ENCODE measurements at regions not wholly inside any gene's neighbourhood (a gene's known extent, or its start where the extent isn't known, plus 50 kb on each side); places are given as distances from the start of the nearest gene placed in this dataset.

DNA sequence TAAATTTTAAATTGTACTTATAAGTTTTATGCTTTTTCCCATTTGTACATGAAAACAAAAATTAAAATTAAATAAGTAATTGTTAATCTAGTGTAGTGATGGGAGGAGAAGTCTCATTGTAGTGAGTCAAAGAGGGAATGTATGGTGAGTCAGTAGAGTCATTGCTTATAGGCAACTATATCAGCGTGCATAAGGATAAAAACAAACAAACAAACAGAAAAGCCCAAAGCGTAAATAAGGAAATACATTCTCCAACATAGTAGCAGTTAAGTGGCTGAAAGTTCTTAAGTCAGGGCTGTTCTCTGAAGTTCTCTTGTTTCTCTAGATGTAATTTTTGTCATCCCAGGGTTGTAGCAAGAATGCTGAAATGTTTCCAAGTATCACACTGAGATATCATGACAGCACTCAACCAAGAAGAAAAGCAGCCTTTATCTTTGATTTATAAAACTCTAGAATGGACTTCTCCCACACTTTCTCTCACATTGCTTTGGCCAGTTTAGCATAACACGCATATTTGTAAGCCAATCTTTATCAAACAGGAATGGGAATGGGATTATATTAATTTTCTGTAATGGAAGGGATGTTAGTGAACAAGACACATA is 184.1 kb upstream of the TP63 start:
- H3K4me3 ChIP-seq = no peak overlapping the region
- H3K27ac ChIP-seq = no peak overlapping the region

DNA sequence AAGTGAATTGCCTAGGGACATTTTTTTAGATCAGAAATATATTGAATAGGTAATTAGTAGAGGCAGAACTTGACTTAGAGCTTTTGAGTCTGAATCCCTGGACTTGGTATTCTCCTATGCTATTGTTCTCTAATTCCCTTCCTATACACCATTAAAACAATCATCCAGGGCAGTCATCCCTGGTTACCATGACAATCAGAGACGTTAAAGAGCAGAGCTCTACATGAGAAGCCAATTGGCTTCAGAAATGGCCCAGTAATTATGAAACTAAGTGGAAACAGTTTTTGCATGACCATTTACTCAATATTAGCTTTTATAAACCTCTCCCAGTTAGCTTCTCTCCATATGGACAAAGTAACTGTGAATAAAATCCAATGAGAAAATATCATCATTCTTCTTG is 182.1 kb upstream of the TP63 start:
- H3K27ac ChIP-seq = no peak overlapping the region
- H3K4me3 ChIP-seq = no peak overlapping the region

DNA sequence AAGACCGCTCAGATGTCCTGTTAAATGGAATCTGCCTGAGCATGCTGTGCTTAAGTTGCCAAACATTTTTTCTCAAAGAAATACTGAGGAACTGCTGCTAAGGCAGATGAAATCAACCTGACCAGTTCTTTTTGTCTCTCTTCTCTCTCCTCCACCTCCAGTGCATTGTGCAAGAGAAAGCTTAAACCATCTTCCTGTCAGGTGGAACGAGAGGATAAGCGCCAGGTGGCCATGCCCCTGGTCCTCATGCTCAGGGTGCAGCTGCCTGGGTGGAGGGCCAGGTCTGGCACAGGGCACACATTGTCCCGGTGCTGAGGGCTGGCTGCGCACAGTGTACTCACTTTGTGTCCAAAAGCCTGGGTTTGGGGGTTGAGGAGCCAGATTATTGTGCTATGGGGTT is 176.2 kb upstream of the TP63 start:
- Histone ChIP-seq H3K27ac (no peak overlapping the region), H3K4me3 (no peak overlapping the region)

DNA sequence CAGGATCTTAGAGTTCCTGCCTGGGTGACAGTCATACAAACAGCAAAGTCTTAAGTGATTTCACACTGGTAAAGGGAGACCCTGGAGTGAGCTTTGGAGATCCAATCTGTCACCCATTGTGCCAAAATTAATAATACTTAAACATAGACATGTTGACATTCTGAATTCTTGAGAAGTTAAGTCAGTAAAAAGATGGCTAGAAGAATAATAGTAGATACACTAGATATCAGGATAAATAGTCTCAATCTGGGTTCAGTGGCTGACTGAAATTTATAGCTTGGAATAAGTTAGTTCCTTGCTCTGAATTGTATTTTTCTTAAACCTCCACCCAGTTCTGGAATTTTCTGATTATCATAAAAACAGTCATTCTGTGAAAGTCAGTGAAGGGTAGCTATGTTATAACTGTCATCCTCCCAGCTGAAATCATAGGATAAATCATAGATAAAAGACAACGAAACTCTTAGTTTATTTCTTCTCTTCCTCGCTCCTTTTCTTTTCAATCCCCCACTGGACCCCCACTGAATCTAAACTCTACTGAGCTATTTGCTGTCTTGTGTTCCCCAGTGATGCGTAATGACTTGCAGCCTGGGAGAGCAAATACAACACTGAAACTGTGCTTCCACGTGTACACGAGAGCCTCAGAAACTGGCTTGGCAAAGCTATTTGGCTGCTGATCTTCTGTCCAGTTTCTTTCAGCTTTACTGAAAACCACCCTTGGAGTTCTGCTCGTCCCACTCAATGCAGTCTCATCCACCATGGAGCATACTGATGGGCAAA is 175.4 kb upstream of the TP63 start:
- Histone ChIP-seq H3K27ac (no peak overlapping the region), H3K4me3 (no peak overlapping the region)

DNA sequence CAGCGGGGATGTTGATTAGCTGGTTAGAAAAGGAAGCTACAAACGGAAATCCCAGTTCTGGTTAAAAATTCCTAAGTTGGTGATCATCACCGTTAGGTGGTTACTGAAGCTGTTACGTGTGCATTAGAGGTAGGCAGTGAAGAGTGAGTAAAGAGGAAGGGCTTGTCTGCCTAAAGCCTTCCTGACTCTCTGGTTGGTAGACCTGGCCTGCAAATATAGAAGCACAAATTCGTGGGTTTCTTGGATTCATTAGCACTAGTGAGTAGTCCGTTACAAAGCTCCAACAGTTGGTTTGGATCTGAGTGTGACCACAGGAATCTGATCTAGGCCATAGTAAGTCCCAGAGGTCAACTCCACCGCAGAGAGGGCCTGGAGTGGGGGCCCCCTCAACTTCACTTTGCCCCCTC is 174.0 kb upstream of the TP63 start:
- H3K27ac ChIP-seq = no peak overlapping the region
- H3K4me3 ChIP-seq = no peak overlapping the region

DNA sequence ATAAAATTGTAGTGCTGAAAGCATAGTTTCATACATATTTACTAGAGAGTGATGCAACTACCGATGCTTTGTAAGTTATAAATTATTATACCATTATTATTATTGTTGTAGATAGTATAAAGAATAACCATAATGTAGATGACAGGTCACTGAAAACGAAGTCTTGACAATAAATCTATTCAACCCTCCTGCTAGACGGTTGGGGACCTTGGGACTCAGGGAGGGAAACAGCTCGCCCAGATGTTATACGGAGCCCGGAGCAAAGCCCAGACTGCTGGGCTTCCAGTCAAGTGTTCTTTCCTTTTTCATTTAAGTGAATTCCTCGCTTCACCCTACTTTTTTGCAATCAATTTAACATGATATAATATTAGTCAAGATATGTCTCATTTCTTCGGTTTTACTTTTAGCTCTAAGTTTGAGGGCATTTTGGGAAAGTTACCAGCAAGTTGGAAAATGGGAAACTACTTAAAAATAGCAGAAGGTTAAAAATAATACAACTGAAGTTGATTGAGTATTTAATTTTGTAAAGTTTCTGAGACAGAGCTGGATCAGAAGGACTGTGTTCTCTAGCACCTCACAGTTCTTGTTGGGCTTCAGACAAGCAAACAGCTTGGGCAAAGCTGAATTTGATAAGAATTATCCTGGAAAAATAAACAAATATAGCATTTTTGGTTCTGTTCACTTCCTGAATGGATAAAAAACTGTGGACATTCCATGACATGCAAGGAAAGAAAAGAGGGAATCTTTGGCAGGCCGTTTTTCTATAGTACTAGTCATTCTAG is 173.4 kb upstream of the TP63 start:
- H3K27ac ChIP-seq = no peak overlapping the region

DNA sequence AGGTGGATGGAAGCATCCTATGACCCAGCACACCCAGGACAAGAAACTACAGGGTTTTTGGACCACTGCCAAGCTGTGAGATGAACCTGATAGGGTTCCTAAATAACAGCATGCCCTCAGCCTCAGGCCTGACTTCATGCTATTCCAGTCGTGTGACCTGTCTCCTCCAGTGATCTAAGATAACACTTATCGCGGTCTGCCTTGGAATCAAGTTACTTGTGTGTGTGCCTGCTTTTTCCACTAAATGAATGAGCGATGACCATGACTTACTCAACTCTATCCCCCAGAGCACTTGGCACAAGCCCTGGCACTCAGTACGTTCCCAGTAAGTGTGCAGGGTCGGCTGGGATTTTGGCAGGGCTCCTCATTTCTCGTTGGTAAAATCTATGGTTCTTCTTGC is 172.7 kb upstream of the TP63 start:
- Histone ChIP-seq H3K4me3 (no peak overlapping the region), H3K27ac (no peak overlapping the region)

More for the DNA sequence above, 173.4 kb upstream of the TP63 start:
- no peak overlapping the region for H3K4me3 ChIP-seq

DNA sequence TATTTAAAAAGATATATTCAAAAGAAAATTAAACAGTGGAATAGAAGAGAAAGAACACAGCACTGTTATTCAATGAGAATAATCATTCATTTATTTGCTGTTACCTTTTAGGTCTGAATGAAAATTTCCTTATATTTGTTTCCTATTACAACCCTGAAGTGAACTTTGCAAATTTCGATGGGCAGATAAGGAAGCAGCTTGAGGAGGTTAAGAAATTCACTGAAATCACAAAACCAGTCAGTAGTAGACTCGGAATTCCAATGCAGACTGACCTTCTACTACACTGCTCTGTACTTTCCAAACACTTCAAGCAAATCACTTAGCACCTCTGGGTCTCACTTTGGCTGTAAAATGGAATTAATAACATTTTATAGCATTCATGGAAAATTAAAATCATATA is 172.0 kb upstream of the TP63 start:
- Histone ChIP-seq H3K27ac (no peak overlapping the region), H3K4me3 (no peak overlapping the region)

DNA sequence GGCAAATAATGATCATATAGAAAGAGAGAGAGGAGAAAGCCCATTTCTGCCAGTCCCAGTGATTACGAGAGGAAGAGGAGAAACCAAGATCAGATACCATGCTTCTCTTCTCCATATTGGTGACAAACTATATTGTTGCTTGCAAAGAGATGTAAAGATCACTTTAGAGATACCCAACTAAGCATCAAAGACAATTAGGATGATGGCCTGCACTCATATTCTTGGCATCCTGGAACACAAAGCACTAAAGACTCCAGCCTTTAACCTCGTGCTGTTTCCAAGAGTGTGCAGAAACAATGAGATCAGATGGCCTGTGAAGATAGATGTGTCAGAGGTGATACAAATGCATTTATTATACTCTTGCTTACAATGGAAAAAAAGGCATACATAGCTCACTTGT is 170.7 kb upstream of the TP63 start:
- H3K4me3 ChIP-seq = no peak overlapping the region
- H3K27ac ChIP-seq = no peak overlapping the region

DNA sequence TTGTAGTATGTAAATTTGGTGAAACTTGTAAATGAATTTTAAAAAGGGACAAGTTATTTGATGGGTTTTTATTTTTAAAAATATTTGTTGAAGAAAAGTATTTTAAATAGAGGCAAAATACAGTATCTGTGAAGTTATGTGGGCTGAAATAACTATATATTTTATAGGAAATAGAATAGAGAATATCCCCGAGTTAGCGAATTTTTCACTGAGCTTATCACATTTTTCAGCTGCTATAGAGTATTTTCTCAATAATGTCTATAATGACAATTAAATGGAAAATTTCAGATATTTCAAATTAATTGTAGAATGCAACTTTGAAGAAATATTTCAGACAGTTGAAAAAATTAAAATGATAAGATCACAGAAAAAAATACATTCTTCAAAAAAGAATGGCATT is 166.4 kb upstream of the TP63 start:
- Histone ChIP-seq H3K27ac (no peak overlapping the region), H3K4me3 (no peak overlapping the region)

DNA sequence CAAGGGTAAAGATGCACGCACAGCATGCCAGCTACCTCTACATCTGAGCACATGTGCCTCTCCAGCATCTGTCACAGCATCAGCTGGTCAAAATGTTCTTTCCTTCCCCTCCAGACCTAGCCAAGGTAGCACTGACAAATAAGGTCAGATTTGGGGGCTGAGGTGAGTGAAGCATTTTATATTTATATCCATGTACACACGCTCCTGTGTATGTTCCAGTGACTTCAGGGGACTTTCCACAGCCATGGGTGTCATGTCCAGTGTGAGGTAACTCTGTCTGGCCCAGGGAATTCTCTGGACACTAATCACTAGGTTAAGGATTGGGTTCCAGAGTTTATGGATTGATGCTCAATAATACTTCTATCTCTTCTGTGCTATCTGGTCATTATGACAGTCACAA is 165.2 kb upstream of the TP63 start:
- Histone ChIP-seq H3K27ac (no peak overlapping the region), H3K4me3 (no peak overlapping the region)

DNA sequence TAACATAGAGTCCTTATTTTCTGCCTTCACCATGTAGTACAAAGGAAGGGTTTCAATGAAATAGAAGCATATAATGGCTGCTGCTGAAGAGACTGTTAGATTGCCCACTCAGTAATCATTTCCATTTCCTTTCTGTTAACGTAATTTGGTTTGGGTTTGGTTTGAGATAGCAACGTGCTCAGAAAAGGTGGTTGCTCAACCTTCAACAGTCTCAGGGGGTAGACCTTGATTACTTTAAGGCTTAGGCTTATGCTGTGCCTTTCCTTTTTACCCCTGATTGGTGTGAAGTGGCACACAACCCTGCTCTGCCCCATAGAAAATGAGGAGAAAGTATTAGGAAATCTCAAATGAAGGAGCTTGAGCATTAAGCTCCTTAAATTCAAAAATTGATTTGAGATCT is 163.7 kb upstream of the TP63 start:
- H3K4me3 ChIP-seq = no peak overlapping the region

DNA sequence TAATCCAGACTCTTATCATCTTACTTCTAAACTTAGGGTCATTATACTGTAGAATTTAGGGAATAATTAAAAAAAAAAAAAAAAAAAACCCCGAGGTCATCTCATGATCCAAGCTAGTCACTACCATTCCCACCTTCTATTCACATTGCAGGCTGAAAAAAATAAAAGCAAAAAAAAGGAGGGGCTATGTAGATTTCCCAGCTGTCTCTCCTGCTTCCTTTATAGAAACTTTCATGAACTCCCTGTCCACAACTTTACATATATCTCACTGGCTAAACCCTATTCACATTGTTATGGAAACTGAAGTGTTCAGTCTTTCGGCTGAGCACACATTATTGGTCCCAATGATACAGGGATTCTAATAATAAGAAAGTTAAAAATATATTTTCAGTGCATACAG is 156.2 kb upstream of the TP63 start:
- no peak overlapping the region for H3K4me3 ChIP-seq
- no peak overlapping the region for H3K27ac ChIP-seq

More for the DNA sequence above, 163.7 kb upstream of the TP63 start:
- no peak overlapping the region for H3K27ac ChIP-seq

DNA sequence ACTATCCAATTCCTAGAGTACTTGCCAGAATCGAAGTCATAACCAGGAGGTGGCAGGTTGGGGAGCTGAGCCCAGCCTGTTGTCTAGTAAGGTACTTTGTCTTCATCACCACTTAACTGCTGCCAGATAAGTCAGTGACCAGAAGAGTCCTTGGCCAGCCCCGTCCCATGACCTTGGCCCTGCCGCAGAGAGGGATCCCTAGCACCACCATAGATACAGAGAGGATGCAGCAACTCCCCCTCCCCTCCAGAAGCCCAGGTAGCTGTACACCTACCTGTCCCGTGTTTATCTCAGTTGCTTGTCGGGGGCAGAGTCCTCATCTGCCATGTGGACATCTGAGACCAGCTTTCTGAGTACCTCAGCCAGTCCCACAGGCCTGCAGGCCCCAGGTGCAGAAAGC is 153.6 kb upstream of the TP63 start:
- Histone ChIP-seq H3K4me3 (no peak overlapping the region), H3K27ac (no peak overlapping the region)

DNA sequence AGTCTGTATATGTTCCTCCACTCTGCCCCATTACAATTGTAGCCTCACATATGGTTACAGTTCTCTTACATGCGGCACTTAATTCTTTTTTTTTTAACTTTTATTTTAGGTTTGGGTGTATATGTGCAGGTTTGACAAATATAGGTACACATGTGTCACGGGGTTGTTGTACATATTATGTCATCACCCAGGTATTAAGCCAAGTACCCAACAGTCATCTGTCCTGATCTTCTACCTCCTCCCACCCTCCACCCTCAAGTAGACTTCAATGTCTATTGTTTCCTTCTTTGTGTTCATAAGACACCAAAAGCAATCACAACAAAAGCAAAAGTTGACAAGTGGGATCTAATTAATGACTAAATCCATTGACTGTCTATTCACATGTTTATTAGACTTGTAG is 144.6 kb upstream of the TP63 start:
- no peak overlapping the region for H3K27ac ChIP-seq
- no peak overlapping the region for H3K4me3 ChIP-seq

DNA sequence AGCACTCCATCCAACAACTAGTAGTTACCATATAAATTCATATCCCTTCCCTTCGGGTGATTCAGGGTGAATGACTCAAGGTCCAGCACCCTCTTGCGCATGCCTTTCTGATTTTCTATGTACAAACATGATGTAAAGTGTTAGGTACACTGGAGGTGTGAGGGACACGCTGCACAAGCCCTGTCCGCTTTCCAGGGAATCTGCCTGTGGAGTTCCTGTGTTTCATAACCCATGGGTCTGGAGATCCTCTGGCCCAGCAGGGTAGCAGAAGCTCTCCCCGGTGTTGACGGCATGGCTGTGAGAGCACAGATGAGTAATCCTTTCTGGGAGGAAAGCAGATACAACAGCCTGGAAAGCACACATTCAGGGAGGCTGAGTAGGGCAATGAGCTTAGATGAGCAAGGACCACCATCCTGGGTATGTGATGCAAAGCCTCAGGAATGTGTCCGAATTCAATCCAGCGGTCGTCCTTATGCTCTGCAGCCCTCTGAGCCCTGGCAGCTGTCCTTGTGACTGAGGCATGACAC is 142.9 kb upstream of the TP63 start:
- peak overlapping the region in 1 of 21 experiments; percentile 52 for H3K27ac ChIP-seq
- H3K4me3 ChIP-seq = no peak overlapping the region

DNA sequence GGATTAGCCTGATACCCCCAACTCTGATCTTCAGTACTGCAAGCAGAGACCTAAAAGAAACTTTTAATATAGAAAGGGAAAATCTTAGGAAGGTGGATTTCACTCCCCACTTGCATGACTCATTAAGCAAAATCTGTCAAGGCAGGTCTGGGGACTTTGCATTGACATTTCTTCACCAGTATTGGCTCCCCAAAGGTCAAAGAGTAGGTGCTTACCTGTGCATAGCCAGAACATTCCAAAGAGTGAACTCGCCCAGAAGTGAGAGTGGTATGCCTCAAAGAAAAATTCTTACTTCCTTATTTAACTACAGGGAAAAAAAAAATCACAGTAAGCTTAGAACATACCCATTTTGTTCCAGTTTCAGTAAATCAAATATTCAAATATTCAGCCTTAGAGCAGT is 140.9 kb upstream of the TP63 start:
- peak overlapping the region in 7 of 21 experiments; percentile 4 to 67 (median 40) for H3K27ac ChIP-seq
- H3K4me3 ChIP-seq = no peak overlapping the region

DNA sequence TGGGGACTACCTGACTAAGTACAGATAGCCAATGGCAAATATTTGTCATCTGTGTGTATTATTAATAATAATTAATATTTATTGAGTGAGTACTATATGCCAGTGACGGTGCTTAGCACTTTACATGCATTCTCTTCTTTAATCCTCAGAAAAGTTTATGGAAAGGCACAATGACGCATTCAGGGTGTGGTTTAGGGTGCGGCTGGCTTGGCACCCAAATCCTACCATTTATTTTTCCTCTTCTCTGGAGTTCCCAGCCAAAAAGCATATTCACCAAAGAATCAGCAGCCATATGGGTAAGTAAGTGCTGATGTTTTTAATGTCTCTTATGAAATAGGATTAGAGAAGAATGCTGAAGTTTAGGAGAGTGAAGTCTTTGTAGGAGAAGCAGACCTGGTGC is 140.4 kb upstream of the TP63 start:
- Histone ChIP-seq H3K4me3 (no peak overlapping the region), H3K27ac (peak overlapping the region in 10 of 21 experiments; percentile 19 to 83 (median 54))

DNA sequence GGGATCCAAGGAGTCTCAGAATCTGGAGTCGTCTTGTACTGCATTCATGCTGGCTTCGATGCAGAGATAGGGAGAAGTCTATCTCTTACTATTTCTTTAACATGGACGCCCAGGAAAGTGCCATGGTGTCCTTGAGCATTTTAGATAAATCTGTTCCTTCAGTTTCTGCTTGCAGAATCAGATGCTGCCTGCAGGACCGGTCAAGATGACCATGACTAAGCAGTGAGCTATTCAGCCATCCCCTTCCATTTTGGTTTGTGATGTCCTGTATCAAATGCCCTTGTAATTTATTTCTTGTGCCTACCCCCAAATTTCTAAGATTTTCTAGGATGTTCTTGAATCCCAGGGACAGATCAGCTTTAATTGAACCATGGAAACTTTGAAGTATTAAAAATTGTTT is 139.4 kb upstream of the TP63 start:
- Histone ChIP-seq H3K27ac (peak overlapping the region in 5 of 21 experiments; percentile 16 to 83 (median 61)), H3K4me3 (no peak overlapping the region)

DNA sequence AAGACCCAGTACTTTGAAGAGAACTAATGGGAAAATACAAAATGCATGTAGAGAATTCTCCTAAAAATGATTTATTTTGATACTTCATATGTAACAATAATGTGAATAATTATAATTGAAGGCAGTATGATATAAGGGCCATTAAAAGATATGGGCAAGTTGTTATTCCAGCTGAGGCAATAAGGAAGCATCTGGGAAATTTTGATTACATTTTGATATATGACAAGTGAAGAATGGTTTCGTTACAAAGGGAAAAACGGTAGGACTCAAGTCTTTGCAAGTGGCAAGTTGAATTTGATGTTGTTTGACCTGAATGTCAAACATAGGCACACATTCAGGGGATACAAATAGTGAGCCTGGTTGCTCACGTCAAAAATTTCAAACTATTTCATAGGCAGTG is 137.9 kb upstream of the TP63 start:
- Histone ChIP-seq H3K27ac (no peak overlapping the region), H3K4me3 (no peak overlapping the region)

DNA sequence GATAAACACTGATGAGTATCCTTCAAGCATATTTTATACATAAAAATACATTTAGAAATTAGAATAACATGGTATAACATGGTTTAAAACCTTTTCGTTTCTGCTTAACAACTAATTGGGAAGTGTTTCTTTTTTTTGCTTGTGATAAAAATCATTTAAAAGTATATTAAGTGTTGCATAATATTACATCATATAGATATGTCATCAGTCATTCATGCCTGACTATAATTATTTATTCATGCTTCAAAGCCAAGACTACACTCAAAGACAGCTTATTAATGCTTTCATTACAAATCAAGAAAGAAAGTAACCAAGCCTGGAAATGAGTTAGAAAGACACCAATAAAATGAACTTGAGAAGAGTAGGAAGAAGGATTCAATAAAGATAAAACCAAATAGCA is 136.6 kb upstream of the TP63 start:
- no peak overlapping the region for H3K4me3 ChIP-seq
- H3K27ac ChIP-seq = no peak overlapping the region

Data from skin epidermis (tissue), 12 donors.